GM12878 (cell line): ENCODE measurements at regions not wholly inside any gene's neighbourhood (a gene's known extent, or its start where the extent isn't known, plus 50 kb on each side); places are given as distances from the start of the nearest gene placed in this dataset.

Experiments
- ATAC-seq: fragments of 200-7000 bp; cut with Tn5 transposase; 3 replicates; pipeline ENCODE4 v1.9.1; 2020; ENCODE audit warnings: mild to moderate bottlenecking, moderate library complexity
- BruUV-seq: library from RNA; stranded (reverse); fragments of 400-500 nt; replicated peaks from 2 replicates; lab custom pipeline; 2021; lab: Mats Ljungman, UMichigan
- CTCF ChIA-PET: fragments of 300-600 bp; sonication (Branson Sonifier 250); formaldehyde crosslinking; extraction: SDS; loops from one replicate; lab custom pipeline; 2021; ENCODE audit warnings: inconsistent platforms; lab: Yijun Ruan, JAX
- POLR2A ChIA-PET: fragments of 350-600 bp; formaldehyde crosslinking; extraction: SDS; loops from one replicate; lab custom pipeline; 2021; ENCODE audit warnings: inconsistent platforms; lab: Charles Lee
- RAD21 ChIA-PET: fragments of 300-600 bp; sonication (Branson Sonifier 250); formaldehyde crosslinking; loops from one replicate; lab custom pipeline; 2023; ENCODE audit warnings: antibody characterized with exemption; ENCODE audit not compliant: unreplicated experiment; lab: Charles Lee
- SMC1A ChIA-PET: fragments of 300-600 bp; sonication (Branson Sonifier 250); formaldehyde crosslinking; loops from one replicate; lab custom pipeline; 2023; ENCODE audit not compliant: unreplicated experiment, uncharacterized antibody; lab: Charles Lee
- DNase-seq: peaks from one replicate; pipeline ENCODE4 v3.0.0-alpha.2; 2011; ENCODE audit warnings: low read depth, low spot score
- FAIRE-seq: peaks from 3 replicates; lab custom pipeline; 2011; peaks lifted over from hg19 to GRCh38; lab: Jason Lieb, UNC
- H2AFZ ChIP-seq: 2 replicates; pipeline ENCODE4 v1.6.0; 2011; ENCODE audit warnings: low read depth, low read length, control low read depth; ENCODE audit not compliant: control insufficient read depth
- H3K27ac ChIP-seq: 2 replicates; pipeline ENCODE4 v1.5.1; 2011; ENCODE audit warnings: control low read depth; ENCODE audit not compliant: control insufficient read depth, insufficient read depth
- H3K27me3 ChIP-seq, 2 experiments: replicated peaks in 1 of 2; 2 replicates each; pipeline versions ENCODE4 v1.6.0 to v1.6.1; 2011; ENCODE audit warnings: low read length in 1 of 2; ENCODE audit not compliant: control insufficient read depth in 2 of 2, insufficient read depth in 2 of 2
- H3K36me3 ChIP-seq, 2 experiments: 2 replicates each; pipeline ENCODE4 v1.5.1; 2011; ENCODE audit warnings: low read length in 1 of 2; ENCODE audit not compliant: control insufficient read depth in 2 of 2, insufficient read depth in 2 of 2
- H3K4me1 ChIP-seq: 2 replicates; pipeline ENCODE4 v1.6.1; 2011; ENCODE audit warnings: mild to moderate bottlenecking, low read length, moderate library complexity, mixed read lengths; ENCODE audit not compliant: control insufficient read depth, insufficient read depth
- H3K4me2 ChIP-seq: 2 replicates; pipeline ENCODE4 v1.6.0; 2011; ENCODE audit warnings: control low read depth; ENCODE audit not compliant: control insufficient read depth, insufficient read depth
- H3K4me3 ChIP-seq: fragments of 200-600 bp; sonication (generic); 2 replicates; pipeline ENCODE4 v1.5.1; 2016
- H3K79me2 ChIP-seq: 2 replicates; pipeline ENCODE4 v1.6.0; 2011; ENCODE audit warnings: low read length; ENCODE audit not compliant: control insufficient read depth, insufficient read depth
- H3K9ac ChIP-seq: 2 replicates; pipeline ENCODE4 v1.8.0; 2011; ENCODE audit warnings: low read length, control low read depth, mixed read lengths; ENCODE audit not compliant: control insufficient read depth, insufficient read depth
- H3K9me3 ChIP-seq: replicated peaks from 3 replicates; pipeline ENCODE4 v1.5.1; 2011; ENCODE audit warnings: mild to moderate bottlenecking, low read length; ENCODE audit not compliant: control insufficient read depth, insufficient read depth
- H4K20me1 ChIP-seq: 2 replicates; pipeline ENCODE4 v1.6.0; 2011; ENCODE audit not compliant: control insufficient read depth, insufficient read depth
- CEBPB ChIP-seq, 2 experiments: fragments of 150-350 bp in 1 of 2; IDR thresholded peaks; 2 replicates each; pipeline ENCODE4 v1.6.1; 2012 to 2014; ENCODE audit warnings: low read depth in 2 of 2, low read length in 2 of 2, borderline replicate concordance in 1 of 2, inconsistent platforms in 1 of 2
- CTCF ChIP-seq, 3 experiments: IDR thresholded peaks in 2 of 3; conservative IDR thresholded peaks in 1 of 3; 2 replicates each; pipeline ENCODE4 v1.5.1; 2011; ENCODE audit warnings: low read depth in 3 of 3, low read length in 3 of 3, mild to moderate bottlenecking in 3 of 3, control low read depth in 2 of 3, moderate library complexity in 2 of 3, inconsistent platforms in 1 of 3, mixed read lengths in 1 of 3; ENCODE audit not compliant: control insufficient read depth in 2 of 3, insufficient read depth in 1 of 3; ENCODE audit errors: extremely low read depth in 1 of 3
- DPF2 ChIP-seq: fragments of 450-650 bp; IDR thresholded peaks from 2 replicates; pipeline ENCODE4 v1.6.1; 2017; ENCODE audit warnings: mild to moderate bottlenecking
- FOXK2 ChIP-seq: fragments of 450-650 bp; IDR thresholded peaks from 2 replicates; pipeline ENCODE4 v1.6.1; 2017; ENCODE audit warnings: mild to moderate bottlenecking, moderate library complexity
- HDAC6 ChIP-seq: fragments of 200-600 bp; sonication (generic); IDR thresholded peaks from one replicate; pipeline ENCODE4 v1.8.0; 2017; ENCODE audit warnings: antibody characterized with exemption; ENCODE audit not compliant: unreplicated experiment
- IKZF1 ChIP-seq: fragments of 450-650 bp; conservative IDR thresholded peaks from 2 replicates; pipeline ENCODE4 v1.6.1; 2017; ENCODE audit warnings: antibody characterized with exemption, mild to moderate bottlenecking
- JUNB ChIP-seq: IDR thresholded peaks from 2 replicates; pipeline ENCODE4 v1.6.1; 2016; ENCODE audit warnings: antibody characterized with exemption, mild to moderate bottlenecking
- PAX8 ChIP-seq: fragments of 450-650 bp; IDR thresholded peaks from 2 replicates; pipeline ENCODE4 v1.6.1; 2017; ENCODE audit warnings: mild to moderate bottlenecking, moderate library complexity
- POU2F2 ChIP-seq: IDR thresholded peaks from 3 replicates; pipeline ENCODE4 v1.6.1; 2011; ENCODE audit warnings: low read depth, mild to moderate bottlenecking, low read length, borderline replicate concordance
- RBBP5 ChIP-seq: fragments of 200-600 bp; sonication (generic); conservative IDR thresholded peaks from 2 replicates; pipeline ENCODE4 v1.6.1; 2016
- SMAD5 ChIP-seq: IDR thresholded peaks from 2 replicates; pipeline ENCODE4 v1.6.1; 2016; ENCODE audit warnings: antibody characterized with exemption, low read depth
- SMC3 ChIP-seq: IDR thresholded peaks from 2 replicates; pipeline ENCODE4 v1.6.1; 2011; ENCODE audit warnings: low read length, improper control_type of control experiment, borderline replicate concordance
- SREBF2 ChIP-seq: IDR thresholded peaks from 2 replicates; pipeline ENCODE4 v1.6.1; 2012; ENCODE audit warnings: mild to moderate bottlenecking, low read length
- TAF1 ChIP-seq: IDR thresholded peaks from 2 replicates; pipeline ENCODE4 v1.6.1; 2011; ENCODE audit warnings: mild to moderate bottlenecking, low read depth, low read length, borderline replicate concordance
- USF1 ChIP-seq: IDR thresholded peaks from 2 replicates; pipeline ENCODE4 v1.6.1; 2011; ENCODE audit warnings: borderline replicate concordance, low read depth, mild to moderate bottlenecking, moderate library complexity, mixed read lengths, low read length; ENCODE audit not compliant: insufficient read depth; ENCODE audit errors: extremely low read length
- ZNF687 ChIP-seq: fragments of 450-650 bp; IDR thresholded peaks from 2 replicates; pipeline ENCODE4 v1.6.1; 2017; ENCODE audit warnings: mild to moderate bottlenecking, moderate library complexity
- WGBS: methylation state at CpG from one replicate; pipeline ENCODE4 v1.1.6; 2016; ENCODE audit warnings: low lambda C conversion rate; ENCODE audit not compliant: insufficient replicate concordance, insufficient coverage; ENCODE audit errors: missing lambda C conversion rate; 5-methylcytosine and 5-hydroxymethylcytosine counted together
- in situ Hi-C: fragments of 300-500 bp; cut with MboI; formaldehyde crosslinking; loops from 9 replicates; pipeline ENCODE4 v1.14.3; 2018; ENCODE audit warnings: mixed read lengths
- intact Hi-C: fragments of 100-400 bp; cut with micrococcal nuclease; formaldehyde crosslinking; loops from one replicate; pipeline ENCODE4 v1.14.2; 2022; ENCODE audit not compliant: unreplicated experiment

- no TSS peak for BruUV-seq
Observed at GRCh38 chr13:56837161-56837560, 303.6 kb upstream of the PRR20A start.

More at GRCh38 chr13:56837161-56837560, 303.6 kb upstream of the PRR20A start:
- intact Hi-C loops: no loop called here
- 10% methylated on average over 2 of the region's 2 CpGs for WGBS
- Histone ChIP-seq H2AFZ (no peak overlapping the region), H4K20me1 (no peaks in the 10 kb centered on the region), H3K9me3 (no peaks in the 10 kb centered on the region)
- POLR2A ChIA-PET: no interaction called here
- TF ChIP-seq TAF1 (no peak), CEBPB (IDR thresholded peaks at IDR 0.05; ENCODE audit: borderline replicate concordance in 1 of 2, low read depth in 2 of 2, low read length in 2 of 2) (no peak), ZNF687 (no peak), FOXK2 (no peak), DPF2 (no peak), CTCF (IDR thresholded peaks at IDR 0.05 in 2 of 3, conservative IDR thresholded peaks at IDR 0.05 in 1 of 3; ENCODE audit: control insufficient read depth in 2 of 3, extremely low read depth in 1 of 3, insufficient read depth in 1 of 3, low read depth in 3 of 3, low read length in 3 of 3) (no peak), PAX8 (no peak), RBBP5 (no peak), SMAD5 (no peak), IKZF1 (no peak), HDAC6 (no peak), SREBF2 (no peak), JUNB (no peak), SMC3 (no peak), USF1 (no peak), POU2F2 (no peak)
- TF ChIP-seq, all 136 proteins: peak for 0
- CTCF ChIA-PET: no interaction called here
- SMC1A ChIA-PET: no interaction called here
- Histone ChIP-seq H3K79me2 (no peaks in the 10 kb centered on the region), H3K4me3 (no peak overlapping the region), H3K4me1 (no peaks in the 10 kb centered on the region), H3K36me3 (no peaks in the 10 kb centered on the region), H3K27me3 (no peaks in the 10 kb centered on the region), H3K4me2 (no peak overlapping the region), H3K27ac (no peak overlapping the region), H3K9ac (no peak overlapping the region)
- ATAC-seq: no peak
- RAD21 ChIA-PET: no interaction called here
- FAIRE-seq: no peak
- no peak for DNase-seq
- in situ Hi-C loops: no loop called here
